ENCODE measurements at regions not wholly inside any gene's neighbourhood (a gene's known extent, or its start where the extent isn't known, plus 50 kb on each side); places are given as distances from the start of the nearest gene placed in this dataset.

GRCh38 chr22:48963405-48963804, 864.3 kb downstream of the BRD1 start:
- no peak for TF ChIP-seq CTCF (IDR thresholded peaks at IDR 0.05; ENCODE audit: insufficient read depth, low read length, severe bottlenecking)
- H3K36me3 ChIP-seq (ENCODE audit: control insufficient read depth, insufficient read depth, low read length), result no peaks in the 10 kb centered on the region
- no peak for FAIRE-seq
- H3K27me3 ChIP-seq (ENCODE audit: control insufficient read depth, insufficient read depth, low read length), result no peaks in the 10 kb centered on the region
- DNase-seq (ENCODE audit: low read depth), result no peak
- no peak overlapping the region for H3K4me3 ChIP-seq (ENCODE audit: low read depth, low read length)

- no peak for FAIRE-seq
- no peaks in the 10 kb centered on the region for H3K27me3 ChIP-seq (ENCODE audit: control insufficient read depth, insufficient read depth, low read length)
Observed at GRCh38 chr22:48961705-48962104, 866.0 kb downstream of the BRD1 start.

DNA sequence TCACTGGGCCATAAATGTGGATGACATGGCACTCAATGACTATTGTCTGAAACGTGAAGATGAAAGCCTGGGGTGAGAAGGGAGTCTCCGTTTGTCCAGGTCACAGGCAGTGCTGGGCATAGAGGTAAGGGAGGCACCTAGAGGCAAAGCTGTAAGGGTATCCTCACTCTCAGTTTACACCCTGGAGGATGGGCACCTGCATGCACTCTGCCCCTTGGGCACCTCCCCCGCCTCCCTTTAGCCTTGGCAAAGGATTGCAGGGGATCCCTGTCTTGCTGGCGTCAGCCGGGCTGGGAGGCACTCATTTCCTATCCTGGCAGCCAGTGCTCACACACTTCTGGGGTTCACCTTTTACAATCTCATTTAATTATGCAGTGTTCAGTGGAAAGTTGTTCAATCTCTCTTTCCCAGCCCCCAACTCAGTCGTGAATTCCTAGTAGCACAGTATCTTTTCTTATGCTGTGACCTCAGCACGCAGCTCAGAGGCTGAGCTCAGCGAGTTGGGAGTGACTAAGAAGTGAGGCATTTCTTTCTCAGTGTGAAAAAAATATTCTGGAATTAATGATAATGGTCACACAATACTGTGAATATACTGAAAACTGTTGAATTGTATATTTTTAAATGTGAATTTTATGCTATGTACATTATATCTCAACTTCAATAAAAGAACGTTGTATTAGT, 866.6 kb downstream of the BRD1 start:
- no peak for TF ChIP-seq CTCF (IDR thresholded peaks at IDR 0.05; ENCODE audit: insufficient read depth, low read length, severe bottlenecking)
- FAIRE-seq, result no peak
- Histone ChIP-seq H3K27me3 (ENCODE audit: control insufficient read depth, insufficient read depth, low read length) (no peaks in the 10 kb centered on the region), H3K36me3 (ENCODE audit: control insufficient read depth, insufficient read depth, low read length) (no peaks in the 10 kb centered on the region), H3K4me3 (ENCODE audit: low read depth, low read length) (no peak overlapping the region)
- no peak for DNase-seq (ENCODE audit: low read depth)

More at GRCh38 chr22:48961705-48962104, 866.0 kb downstream of the BRD1 start:
- no peak overlapping the region for H3K4me3 ChIP-seq (ENCODE audit: low read depth, low read length)
- no peak for TF ChIP-seq CTCF (IDR thresholded peaks at IDR 0.05; ENCODE audit: insufficient read depth, low read length, severe bottlenecking)
- no peak for DNase-seq (ENCODE audit: low read depth)
- H3K36me3 ChIP-seq (ENCODE audit: control insufficient read depth, insufficient read depth, low read length), result no peaks in the 10 kb centered on the region

DNA sequence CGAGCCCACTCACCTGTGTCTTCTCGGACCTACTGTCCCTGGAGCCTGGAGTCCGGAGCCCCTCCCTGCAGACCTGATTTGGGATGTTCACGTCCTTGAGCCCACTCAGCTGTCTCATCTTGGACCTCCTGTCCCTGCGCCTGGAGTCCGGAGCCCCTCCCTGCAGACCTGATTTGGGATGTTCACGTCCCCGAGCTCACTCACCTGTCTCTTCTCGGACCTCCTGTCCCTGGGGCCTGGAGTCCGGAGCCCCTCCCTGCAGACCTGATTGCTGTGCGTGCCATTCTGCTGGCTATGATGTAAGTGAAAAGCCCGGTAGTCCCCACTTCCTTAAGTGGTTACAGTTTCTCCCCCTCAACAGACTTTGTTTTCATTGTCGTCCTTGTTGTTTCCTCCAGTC, 867.1 kb downstream of the BRD1 start:
- FAIRE-seq, result no peak
- no peak overlapping the region for H3K4me3 ChIP-seq (ENCODE audit: low read depth, low read length)

GRCh38 chr22:48959496-48959895, 868.2 kb downstream of the BRD1 start:
- H3K36me3 ChIP-seq (ENCODE audit: control insufficient read depth, insufficient read depth, low read length), result no peaks in the 10 kb centered on the region
- FAIRE-seq, result no peak
- no peak for TF ChIP-seq CTCF (IDR thresholded peaks at IDR 0.05; ENCODE audit: insufficient read depth, low read length, severe bottlenecking)
- no peaks in the 10 kb centered on the region for H3K27me3 ChIP-seq (ENCODE audit: control insufficient read depth, insufficient read depth, low read length)
- no peak for DNase-seq (ENCODE audit: low read depth)
- H3K4me3 ChIP-seq (ENCODE audit: low read depth, low read length), result no peak overlapping the region

More for the DNA sequence above, 867.1 kb downstream of the BRD1 start:
- Histone ChIP-seq H3K36me3 (ENCODE audit: control insufficient read depth, insufficient read depth, low read length) (no peaks in the 10 kb centered on the region), H3K27me3 (ENCODE audit: control insufficient read depth, insufficient read depth, low read length) (no peaks in the 10 kb centered on the region)
- no peak for TF ChIP-seq CTCF (IDR thresholded peaks at IDR 0.05; ENCODE audit: insufficient read depth, low read length, severe bottlenecking)
- no peak for DNase-seq (ENCODE audit: low read depth)

DNA sequence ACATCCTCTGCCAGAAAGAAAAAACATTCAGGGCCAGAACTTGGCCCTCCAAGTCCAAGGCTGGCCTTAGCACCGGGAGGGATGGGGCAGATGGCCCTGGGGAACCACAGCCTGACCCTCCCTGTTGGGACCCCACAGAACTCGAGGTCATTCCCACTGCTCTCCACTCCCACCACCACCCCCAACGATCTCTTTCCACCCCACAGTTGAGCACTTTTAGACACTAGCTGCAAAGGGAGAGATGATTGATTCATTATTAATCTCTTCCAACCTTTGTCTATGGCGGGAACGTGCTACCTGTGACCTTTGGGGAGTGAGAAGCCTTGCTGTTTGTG, 869.7 kb downstream of the BRD1 start:
- DNase-seq (ENCODE audit: low read depth) (no peak), FAIRE-seq (no peak)
- TF ChIP-seq CTCF (IDR thresholded peaks at IDR 0.05; ENCODE audit: insufficient read depth, low read length, severe bottlenecking), result no peak
- Histone ChIP-seq H3K36me3 (ENCODE audit: control insufficient read depth, insufficient read depth, low read length) (no peaks in the 10 kb centered on the region), H3K4me3 (ENCODE audit: low read depth, low read length) (no peak overlapping the region), H3K27me3 (ENCODE audit: control insufficient read depth, insufficient read depth, low read length) (no peaks in the 10 kb centered on the region)

All from bronchial epithelial cell (primary cell).